Gastroesophageal sphincter (tissue), 3 donors: ENCODE measurements at regions not wholly inside any gene's neighbourhood (a gene's known extent, or its start where the extent isn't known, plus 50 kb on each side); places are given as distances from the start of the nearest gene placed in this dataset.

Experiments
- POLR2A ChIP-seq, 2 donors: fragments of 450-650 bp; IDR thresholded peaks; one replicate each; pipeline ENCODE4 v1.6.1; 2017; ENCODE audit warnings: antibody characterized with exemption in 2 of 2, mild to moderate bottlenecking in 2 of 2, moderate library complexity in 1 of 2
- TF ChIP-seq, protein P1 (sequence below), 4 experiments: fragments of 200-600 bp in 2 of 4; fragments of 450-650 bp in 2 of 4; sonication (generic) in 1 of 4; IDR thresholded peaks; one replicate each; pipeline ENCODE4 v1.5.1; 2017 to 2019; ENCODE audit warnings: antibody characterized with exemption in 4 of 4, mild to moderate bottlenecking in 2 of 4, moderate library complexity in 2 of 4

DNA sequence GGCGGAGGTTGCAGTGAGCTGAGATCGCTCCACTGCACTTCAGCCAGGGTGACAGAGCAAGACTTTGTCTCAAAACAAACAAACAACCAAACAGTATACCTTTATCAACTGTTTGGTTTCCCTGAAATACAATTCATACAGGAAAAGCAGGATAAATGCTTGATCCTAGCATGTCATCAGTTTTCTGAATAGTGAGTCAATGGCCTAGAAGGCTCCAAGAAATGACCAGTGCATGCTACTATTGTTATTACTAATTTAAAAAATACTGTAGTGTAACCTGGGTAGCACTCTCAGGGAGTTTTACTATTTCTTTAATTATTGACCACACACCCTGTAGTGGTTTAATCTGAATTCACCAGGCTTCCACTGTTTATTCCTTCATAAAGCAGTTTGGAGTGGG is 101.0 kb upstream of the PTPN3 start:
- TF ChIP-seq, protein P1, sequence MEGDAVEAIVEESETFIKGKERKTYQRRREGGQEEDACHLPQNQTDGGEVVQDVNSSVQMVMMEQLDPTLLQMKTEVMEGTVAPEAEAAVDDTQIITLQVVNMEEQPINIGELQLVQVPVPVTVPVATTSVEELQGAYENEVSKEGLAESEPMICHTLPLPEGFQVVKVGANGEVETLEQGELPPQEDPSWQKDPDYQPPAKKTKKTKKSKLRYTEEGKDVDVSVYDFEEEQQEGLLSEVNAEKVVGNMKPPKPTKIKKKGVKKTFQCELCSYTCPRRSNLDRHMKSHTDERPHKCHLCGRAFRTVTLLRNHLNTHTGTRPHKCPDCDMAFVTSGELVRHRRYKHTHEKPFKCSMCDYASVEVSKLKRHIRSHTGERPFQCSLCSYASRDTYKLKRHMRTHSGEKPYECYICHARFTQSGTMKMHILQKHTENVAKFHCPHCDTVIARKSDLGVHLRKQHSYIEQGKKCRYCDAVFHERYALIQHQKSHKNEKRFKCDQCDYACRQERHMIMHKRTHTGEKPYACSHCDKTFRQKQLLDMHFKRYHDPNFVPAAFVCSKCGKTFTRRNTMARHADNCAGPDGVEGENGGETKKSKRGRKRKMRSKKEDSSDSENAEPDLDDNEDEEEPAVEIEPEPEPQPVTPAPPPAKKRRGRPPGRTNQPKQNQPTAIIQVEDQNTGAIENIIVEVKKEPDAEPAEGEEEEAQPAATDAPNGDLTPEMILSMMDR (IDR thresholded peaks at IDR 0.05): no peak
- TF ChIP-seq POLR2A (IDR thresholded peaks at IDR 0.05): no peak
